EH (cell line): ENCODE measurements at regions not wholly inside any gene's neighbourhood (a gene's known extent, or its start where the extent isn't known, plus 50 kb on each side); places are given as distances from the start of the nearest gene placed in this dataset.
"Not testable (repeated sequence)": the region's sequence is repeated elsewhere in the genome, so short reads cannot be mapped to it uniquely, and the experiment has no call there.

Experiments
- DNase-seq: peaks from one replicate; pipeline ENCODE4 v3.0.0-alpha.2; 2015; ENCODE audit warnings: low read depth

DNA sequence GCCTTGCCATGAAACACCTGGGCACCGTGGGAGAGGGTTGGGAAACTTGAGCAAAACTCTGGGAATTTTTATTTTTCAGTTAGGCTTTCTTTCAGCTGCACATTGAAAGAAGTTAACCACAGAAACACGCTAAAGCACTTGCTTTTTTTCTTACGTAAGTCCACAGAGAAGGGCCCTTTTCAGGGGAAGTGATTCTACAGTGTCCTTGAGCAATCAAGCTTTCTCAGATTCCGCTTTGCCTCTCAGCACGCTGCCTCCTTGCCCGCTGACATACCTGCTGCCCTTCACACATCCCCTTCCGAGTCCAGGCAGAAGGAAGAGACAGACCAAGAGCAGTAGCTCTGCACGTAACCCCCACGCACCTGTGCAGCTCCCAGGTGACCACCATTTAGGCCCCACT is 135.5 kb upstream of the MYT1L start:
- no peak for DNase-seq

DNA sequence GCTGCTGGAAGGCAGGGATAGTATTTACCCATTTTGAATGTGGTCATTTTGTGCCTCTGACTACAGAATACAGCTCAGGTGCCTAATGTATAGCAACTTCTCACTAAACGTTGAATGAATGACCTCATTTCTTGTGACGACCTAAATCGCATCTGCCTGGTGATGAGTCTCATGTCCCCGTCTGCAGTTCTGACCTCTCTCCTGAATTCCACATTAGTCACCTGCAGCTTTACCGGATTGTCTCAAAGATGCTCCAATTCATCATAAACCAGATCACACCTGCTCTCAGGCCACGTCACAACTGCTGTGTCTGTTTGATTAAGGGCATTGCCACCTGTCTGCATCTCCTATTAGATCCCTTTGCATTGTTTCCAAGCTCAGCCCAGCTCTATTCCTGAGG is 133.6 kb upstream of the MYT1L start:
- no peak for DNase-seq

DNA sequence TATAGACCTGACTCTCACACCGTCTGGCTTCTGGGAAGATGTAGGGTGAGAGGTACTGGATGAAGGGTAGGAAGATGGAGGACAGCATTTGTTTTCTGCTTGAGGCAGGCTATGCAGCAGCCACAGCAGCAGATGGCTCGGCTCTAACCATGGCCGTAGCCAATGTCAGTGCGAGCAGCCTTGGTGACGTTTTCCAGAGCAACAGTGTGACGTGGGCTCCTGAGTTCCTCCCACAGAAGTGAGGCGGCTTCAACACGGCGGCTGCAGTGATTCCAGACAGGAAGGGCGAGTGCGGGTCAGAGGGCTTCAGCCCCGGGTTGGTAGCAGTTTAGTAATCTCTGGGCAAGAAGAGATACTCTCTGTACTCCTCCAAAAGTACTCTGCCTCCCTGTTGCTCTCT is 133.0 kb upstream of the MYT1L start:
- DNase-seq, result no peak

DNA sequence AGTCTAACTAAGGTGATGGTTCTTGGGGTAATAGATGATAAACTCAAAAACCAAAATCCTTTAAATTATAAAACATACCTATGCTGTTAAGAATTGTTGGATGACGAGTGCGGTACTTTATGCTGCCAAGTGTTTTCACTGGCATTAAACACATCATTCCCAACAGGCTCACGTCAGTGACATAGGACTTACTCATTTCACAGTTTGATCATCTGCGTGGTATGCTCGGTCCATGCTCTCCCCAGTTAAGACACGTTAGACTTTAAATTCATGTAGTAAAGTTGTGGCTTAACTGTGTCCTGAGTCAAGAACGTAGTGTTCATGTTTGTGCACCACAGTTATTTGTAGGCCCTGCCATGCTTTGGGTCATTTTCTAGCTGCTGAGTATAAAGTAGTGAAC is 125.6 kb upstream of the MYT1L start:
- peak; percentile 12 for DNase-seq

DNA sequence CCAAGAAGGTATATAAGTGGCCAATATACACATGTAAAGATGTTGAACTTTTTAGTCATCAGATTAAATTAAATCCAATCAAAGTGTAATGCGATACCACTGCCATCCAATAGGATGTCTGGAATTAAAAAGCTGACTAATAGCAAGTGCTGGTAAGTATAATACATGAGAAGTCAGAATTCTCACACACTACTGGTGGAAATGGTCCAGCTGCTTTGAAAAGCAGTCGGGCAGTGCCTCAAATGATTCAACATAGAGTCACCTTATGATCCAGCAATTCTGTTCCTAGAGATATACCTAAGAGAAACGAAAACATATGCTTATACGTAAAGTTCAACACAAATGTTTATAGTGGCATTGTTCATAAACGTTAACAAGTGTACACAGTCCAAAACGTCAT is 124.1 kb upstream of the MYT1L start:
- peak; percentile 0 for DNase-seq

DNA sequence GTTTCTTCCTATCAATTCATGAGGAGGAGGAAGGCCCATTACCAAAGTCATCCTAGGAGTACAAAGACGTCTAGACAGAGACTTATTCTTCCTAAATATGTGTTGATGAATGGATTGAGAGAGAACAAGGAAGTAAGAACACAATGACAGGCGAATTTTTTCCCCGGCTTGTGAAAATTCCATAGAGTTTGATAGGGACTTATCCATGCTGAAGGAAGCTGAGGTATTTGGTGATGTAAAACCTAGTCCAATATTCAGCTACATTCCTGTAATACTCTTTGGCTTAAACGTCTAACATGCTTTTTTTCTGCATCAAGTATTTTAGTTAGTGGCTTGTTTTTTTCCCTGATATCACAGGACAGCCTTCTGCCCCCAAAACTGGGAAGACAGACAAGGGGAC is 121.9 kb upstream of the MYT1L start:
- DNase-seq, result peak; percentile 9

DNA sequence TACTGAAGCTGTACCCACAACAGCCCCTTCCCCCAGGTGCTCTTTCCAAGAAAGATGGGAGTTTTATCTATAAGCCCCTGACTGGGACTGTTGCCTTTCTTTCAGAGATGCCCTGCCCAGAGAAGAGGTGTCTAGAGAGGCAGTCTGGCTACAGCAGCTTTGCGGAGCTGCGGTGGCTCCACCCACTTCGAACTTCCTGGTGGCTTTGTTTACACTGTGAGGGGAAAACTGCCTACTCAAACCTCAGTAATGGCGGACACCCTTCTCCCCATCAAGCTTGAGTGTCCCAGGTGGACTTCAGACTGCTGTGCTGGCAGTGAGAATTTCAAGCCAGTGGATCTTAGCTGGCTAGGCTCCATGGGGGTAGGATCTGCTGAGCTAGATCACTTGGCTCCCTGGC is 120.2 kb upstream of the MYT1L start:
- DNase-seq, result not testable (repeated sequence)

DNA sequence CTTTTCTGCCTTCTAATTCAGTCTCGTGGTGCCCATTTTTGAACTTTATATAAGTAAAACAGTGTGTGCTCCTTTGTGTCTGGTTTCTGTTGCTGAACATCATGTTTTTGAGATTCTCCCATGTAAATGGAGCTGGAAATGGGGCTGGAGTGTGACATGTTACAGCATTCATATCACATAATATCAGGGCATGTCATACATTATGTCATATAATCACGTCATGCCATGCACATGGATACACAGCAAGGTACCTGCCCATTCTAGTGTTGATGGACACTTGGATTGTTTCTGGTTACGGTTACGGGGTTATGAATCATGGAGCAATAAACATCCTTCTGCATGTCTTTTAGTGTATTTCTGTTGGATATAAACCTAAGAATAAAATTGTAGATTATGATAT is 117.1 kb upstream of the MYT1L start:
- no peak for DNase-seq

DNA sequence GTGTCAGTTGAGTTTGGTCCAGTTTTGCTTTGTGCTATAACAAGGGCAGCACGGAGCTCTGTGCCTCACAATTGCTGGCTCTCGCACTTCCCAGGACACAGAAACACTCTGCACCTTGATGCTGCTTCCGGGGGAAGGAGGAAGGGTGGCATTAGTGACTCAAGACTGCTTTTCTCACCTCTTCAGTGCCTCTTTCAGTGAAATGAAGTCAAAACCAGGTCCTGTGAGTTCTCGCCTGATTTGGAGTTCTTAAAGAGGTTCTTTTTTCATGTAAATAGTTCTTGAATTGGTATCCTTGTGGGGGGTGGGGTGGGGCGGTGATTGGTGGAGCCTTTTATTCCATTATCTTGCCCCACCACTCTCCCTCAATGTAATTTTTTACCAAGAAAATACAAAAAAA is 91.5 kb upstream of the MYT1L start:
- DNase-seq, result no peak

DNA sequence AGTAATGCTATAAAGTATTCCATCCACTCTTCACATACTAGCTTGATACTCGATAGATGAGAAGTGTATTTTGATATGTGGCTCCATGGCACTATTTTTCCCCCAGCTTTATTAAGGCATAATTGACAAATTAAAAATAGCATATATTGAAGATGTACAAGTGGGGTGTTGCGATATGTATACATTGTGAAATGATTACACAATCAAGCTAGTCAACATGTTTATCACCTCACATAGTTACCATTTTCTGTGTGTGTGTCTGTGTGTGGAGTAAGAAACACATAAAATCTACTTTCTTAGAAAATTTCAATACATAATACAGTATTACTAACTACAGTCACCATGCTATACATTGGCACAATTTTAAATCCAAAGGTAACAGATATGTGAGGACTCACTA is 82.5 kb upstream of the MYT1L start:
- no peak for DNase-seq

DNA sequence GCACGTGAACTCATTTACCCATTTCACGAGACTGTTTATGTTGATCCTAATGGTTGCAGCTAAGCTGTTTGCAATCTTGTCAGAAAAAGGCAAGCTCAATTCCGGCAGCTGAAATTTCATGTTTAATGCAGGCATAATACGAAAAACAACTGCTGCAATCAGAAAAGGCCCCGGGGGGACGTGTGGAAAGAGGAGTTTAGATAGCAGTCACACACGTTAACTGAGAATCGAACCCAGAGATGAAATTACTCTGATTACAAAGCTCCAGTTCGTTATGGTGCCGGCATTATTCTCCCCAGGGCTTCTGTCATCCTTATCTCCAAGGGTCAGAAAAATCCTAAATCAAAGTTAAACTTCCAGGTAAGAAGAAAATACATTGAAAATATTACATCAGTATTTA is 79.9 kb upstream of the MYT1L start:
- no peak for DNase-seq

DNA sequence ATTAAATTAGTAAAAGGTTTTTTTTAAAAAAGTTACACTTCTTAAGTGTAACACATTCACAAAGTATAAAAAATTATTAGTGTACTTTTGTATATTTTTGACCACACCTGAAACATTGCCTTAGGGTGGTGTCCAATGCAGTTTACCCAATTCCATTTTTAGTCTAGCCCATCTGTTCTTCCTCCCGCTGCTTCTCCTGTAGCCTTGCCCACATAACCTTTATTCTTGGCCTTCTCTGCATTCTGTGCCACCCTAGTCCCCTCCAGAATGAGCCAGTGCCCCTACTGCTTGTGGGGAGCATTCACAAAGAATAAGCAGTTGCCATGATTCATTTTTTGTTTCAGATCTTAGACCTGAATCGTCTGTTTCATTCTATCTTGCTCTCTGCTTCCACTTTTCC is 78.4 kb upstream of the MYT1L start:
- no peak for DNase-seq

DNA sequence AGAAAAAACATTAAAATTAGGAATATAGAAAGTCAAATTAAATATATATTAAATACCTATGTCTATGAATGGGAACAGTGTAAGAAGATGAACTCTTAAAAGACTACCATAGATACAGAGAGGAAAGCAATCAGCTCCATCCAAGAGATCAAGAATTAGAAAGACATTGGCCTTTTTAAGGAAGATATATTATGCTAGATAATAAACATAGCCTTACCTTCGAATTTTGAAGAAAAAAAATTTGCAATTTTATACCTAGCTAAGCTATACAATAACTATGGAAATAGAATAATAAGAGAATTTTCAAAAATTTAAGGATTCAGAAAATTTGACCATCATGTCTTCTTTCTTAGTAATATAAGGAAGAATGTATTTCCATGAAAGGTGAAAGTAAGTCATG is 74.7 kb upstream of the MYT1L start:
- DNase-seq, result no peak

DNA sequence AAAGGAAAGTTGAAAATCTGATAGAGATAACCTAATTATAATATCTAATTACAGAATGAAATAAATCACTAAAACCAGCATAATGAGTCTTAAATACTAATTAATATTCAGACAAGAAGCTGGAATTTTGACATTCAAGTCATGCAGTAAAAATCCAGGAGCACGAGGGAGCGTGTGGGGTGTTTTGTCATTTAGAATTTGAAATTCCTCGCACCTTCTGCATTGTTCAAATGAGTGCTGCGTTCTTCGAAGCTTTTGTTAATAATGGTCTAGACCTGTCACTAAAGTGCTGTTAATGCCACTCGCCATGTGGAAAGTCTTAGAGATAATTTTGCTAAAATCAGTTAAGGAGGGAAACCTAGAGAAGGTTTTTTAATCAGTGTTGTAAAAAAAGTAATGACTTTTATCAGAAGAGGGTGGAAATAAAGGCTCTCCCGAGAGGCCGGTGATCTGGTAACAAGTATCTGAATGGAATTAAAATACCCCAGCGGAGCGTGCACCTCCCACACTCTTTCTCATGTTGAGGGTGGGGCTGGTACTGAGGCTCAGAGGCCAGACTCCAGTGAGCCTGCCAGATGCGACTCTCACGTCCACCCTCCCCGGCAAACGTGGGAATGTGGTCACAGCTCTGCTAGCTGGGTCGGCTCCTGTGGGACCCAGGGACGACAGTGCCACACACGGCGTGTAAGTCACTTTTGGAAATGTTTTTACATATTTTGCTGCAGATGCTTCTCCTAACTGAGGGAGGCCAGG is 69.4 kb upstream of the MYT1L start:
- no peak for DNase-seq

DNA sequence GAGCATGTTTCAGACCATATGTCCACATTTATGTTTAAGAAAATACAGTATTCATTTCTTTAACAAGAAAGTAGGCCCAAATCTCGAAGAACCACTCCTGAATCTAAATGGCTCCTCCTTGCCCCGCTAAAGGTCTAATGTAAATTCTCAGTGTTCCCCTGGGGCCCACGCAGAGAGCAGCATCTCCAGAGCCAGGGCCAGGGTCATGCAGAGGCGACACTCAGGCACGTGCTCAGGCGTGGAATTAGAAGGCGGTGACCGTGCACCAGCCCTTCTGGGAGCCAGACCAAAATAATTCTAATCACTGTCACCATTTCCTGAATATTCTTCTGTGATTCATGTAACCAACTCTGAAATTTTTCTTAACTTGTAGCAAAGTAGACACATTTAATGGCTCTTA is 68.3 kb upstream of the MYT1L start:
- DNase-seq, result no peak

DNA sequence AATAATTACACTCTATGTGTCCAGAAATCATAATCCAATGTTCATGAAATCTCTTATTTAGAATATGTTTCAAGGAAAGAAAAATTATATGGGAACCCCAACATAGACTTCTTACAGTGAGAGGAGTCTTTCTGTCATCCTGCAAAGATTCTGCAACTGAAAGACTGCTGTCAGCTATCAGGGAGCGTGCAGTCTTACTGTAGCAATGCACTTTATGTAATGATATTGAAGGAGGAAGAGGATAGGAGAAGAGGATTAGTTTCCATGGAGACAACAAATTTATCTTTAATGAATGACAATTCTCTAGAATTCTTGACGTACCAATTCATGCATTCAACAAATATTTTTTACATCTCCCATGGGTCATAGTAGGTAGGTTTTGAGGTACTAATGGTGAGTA is 61.3 kb upstream of the MYT1L start:
- no peak for DNase-seq

DNA sequence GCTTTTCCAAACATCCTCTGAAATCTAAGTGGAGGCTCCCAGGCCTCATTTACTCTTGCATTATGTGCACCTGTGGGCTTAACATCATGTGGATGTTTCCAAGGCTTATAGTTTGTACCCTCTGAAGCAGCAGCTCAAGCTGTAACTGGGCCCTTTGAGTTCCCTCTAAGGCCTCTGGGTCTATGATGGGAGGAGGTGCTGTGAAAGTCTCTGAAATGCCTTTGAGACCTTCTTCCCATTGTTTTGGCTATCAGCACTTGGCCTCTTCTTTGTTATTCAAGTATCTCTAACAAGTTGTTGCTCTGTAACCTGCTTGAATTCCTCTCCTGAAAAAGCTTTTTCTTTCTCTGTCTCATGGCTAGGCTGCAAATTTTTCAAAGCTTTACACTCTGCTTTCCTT is 58.1 kb upstream of the MYT1L start:
- DNase-seq, result no peak
